Endodermal cell (in vitro differentiated cells): ENCODE measurements at regions not wholly inside any gene's neighbourhood (a gene's known extent, or its start where the extent isn't known, plus 50 kb on each side); places are given as distances from the start of the nearest gene placed in this dataset.

Experiments used
- DNase-seq: peaks from one replicate; pipeline ENCODE4 v3.0.0-alpha.2; 2017
- H3K27ac ChIP-seq: 2 replicates; pipeline ENCODE4 v1.5.1; 2013; ENCODE audit warnings: mild to moderate bottlenecking, low read depth, low read length, moderate library complexity
- H3K27me3 ChIP-seq: 2 replicates; pipeline ENCODE4 v1.6.1; 2013; ENCODE audit warnings: mild to moderate bottlenecking, low read length, moderate library complexity; ENCODE audit not compliant: insufficient read depth, control insufficient read depth, poor library complexity, severe bottlenecking
- H3K36me3 ChIP-seq: 2 replicates; pipeline ENCODE4 v1.7.0; 2013; ENCODE audit warnings: mild to moderate bottlenecking, low read length, moderate library complexity; ENCODE audit not compliant: control insufficient read depth, insufficient read depth
- H3K4me1 ChIP-seq: one replicate; pipeline ENCODE4 v1.7.0; 2013; ENCODE audit warnings: low read length; ENCODE audit not compliant: control insufficient read depth, insufficient read depth
- H3K4me3 ChIP-seq: 2 replicates; pipeline ENCODE4 v1.5.1; 2013; ENCODE audit warnings: mild to moderate bottlenecking, low read length, moderate library complexity
- H3K9ac ChIP-seq: 2 replicates; pipeline ENCODE4 v1.6.1; 2013; ENCODE audit warnings: mild to moderate bottlenecking, low read length, moderate library complexity; ENCODE audit not compliant: poor library complexity, severe bottlenecking; ENCODE audit errors: extremely low read depth
- H3K9me3 ChIP-seq: 2 replicates; pipeline ENCODE4 v1.6.1; 2013; ENCODE audit warnings: mild to moderate bottlenecking, low read length, moderate library complexity; ENCODE audit not compliant: control insufficient read depth
- H3K27ac Mint-ChIP-seq: 2 replicates; pipeline ENCODE4 v1.8.0; 2020; ENCODE audit warnings: mixed read lengths
- H3K27me3 Mint-ChIP-seq: 2 replicates; pipeline ENCODE4 v1.8.0; 2021; ENCODE audit warnings: mild to moderate bottlenecking, mixed read lengths; ENCODE audit not compliant: insufficient read depth
- H3K36me3 Mint-ChIP-seq: 2 replicates; pipeline ENCODE4 v1.8.0; 2020; ENCODE audit warnings: low read depth, mixed read lengths
- H3K4me1 Mint-ChIP-seq: 2 replicates; pipeline ENCODE4 v1.8.0; 2020; ENCODE audit warnings: mixed read lengths
- H3K4me3 Mint-ChIP-seq: 2 replicates; pipeline ENCODE4 v1.8.0; 2020; ENCODE audit warnings: mild to moderate bottlenecking, moderate library complexity, mixed read lengths
- H3K9me3 Mint-ChIP-seq: 2 replicates; pipeline ENCODE4 v1.8.0; 2020; ENCODE audit warnings: mild to moderate bottlenecking, mixed read lengths
- CTCF ChIP-seq: fragments of 200-600 bp; sonication (generic); conservative IDR thresholded peaks from 2 replicates; pipeline ENCODE4 v1.5.0; 2021; ENCODE audit warnings: antibody characterized with exemption, mild to moderate bottlenecking
- WGBS, 2 experiments: methylation state at CpG; one replicate each; pipeline versions ENCODE4 v1.1.5 to v1.1.7; 2013; ENCODE audit warnings: missing lambda C conversion rate in 2 of 2, mixed read lengths in 1 of 2; ENCODE audit not compliant: insufficient coverage in 1 of 2, insufficient read length in 1 of 2; 5-methylcytosine and 5-hydroxymethylcytosine counted together

GRCh38 chr4:19033816-19034733, 1012.5 kb upstream of the LCORL start:
- Mint-ChIP-seq H3K27me3 (no peaks in the 10 kb centered on the region), H3K36me3 (peaks cover 2% of the 10 kb centered on the region), H3K4me3 (no peak overlapping the region), H3K27ac (no peak overlapping the region), H3K4me1 (peaks cover 9% of the 10 kb centered on the region), H3K9me3 (peaks cover 6% of the 10 kb centered on the region)
- Histone ChIP-seq H3K4me1 (no peaks in the 10 kb centered on the region), H3K4me3 (no peak overlapping the region), H3K27me3 (no peaks in the 10 kb centered on the region), H3K27ac (no peak overlapping the region), H3K9me3 (peaks cover 5% of the 10 kb centered on the region), H3K36me3 (no peaks in the 10 kb centered on the region), H3K9ac (no peak overlapping the region)
- no peak for DNase-seq
- no peak for TF ChIP-seq CTCF
- WGBS, 2 experiments: 85% methylated on average over 2 of the region's 2 CpGs; no CpG with 5 or more reads in 1 of the 2 experiments

- H3K27ac Mint-ChIP-seq: no peak overlapping the region
- no peak overlapping the region for H3K9ac ChIP-seq
- H3K9me3 Mint-ChIP-seq: no peaks in the 10 kb centered on the region
- H3K27me3 Mint-ChIP-seq: no peaks in the 10 kb centered on the region
- no peak overlapping the region for H3K4me3 Mint-ChIP-seq
- TF ChIP-seq CTCF: no peak
- H3K36me3 ChIP-seq: no peaks in the 10 kb centered on the region
- H3K4me3 ChIP-seq: no peak overlapping the region
- H3K4me1 ChIP-seq: no peaks in the 10 kb centered on the region
- no peaks in the 10 kb centered on the region for H3K9me3 ChIP-seq
- no peaks in the 10 kb centered on the region for H3K27me3 ChIP-seq
- DNase-seq: no peak
- no peaks in the 10 kb centered on the region for H3K36me3 Mint-ChIP-seq
- no peak overlapping the region for H3K27ac ChIP-seq
- H3K4me1 Mint-ChIP-seq: peaks cover 8% of the 10 kb centered on the region
These were observed 1009.0 kb upstream of the LCORL start for GRCh38 chr4:19030536-19030935.

GRCh38 chr4:19030048-19030447, 1008.5 kb upstream of the LCORL start:
- Mint-ChIP-seq H3K27me3 (no peaks in the 10 kb centered on the region), H3K9me3 (no peaks in the 10 kb centered on the region), H3K4me3 (no peak overlapping the region), H3K27ac (no peak overlapping the region), H3K4me1 (peaks cover 8% of the 10 kb centered on the region), H3K36me3 (no peaks in the 10 kb centered on the region)
- WGBS, 2 experiments: 71 to 85% methylated on average over 1 to 2 of the region's 2 CpGs
- H3K27ac ChIP-seq: no peak overlapping the region
- H3K27me3 ChIP-seq: no peaks in the 10 kb centered on the region
- no peaks in the 10 kb centered on the region for H3K36me3 ChIP-seq
- H3K4me1 ChIP-seq: no peaks in the 10 kb centered on the region
- no peak overlapping the region for H3K9ac ChIP-seq
- H3K9me3 ChIP-seq: no peaks in the 10 kb centered on the region
- no peak for DNase-seq
- no peak overlapping the region for H3K4me3 ChIP-seq
- TF ChIP-seq CTCF: no peak
